NCI-H1436 treated with DMSO at 0.1 percent for 48 hours (cell line): ENCODE measurements at regions not wholly inside any gene's neighbourhood (a gene's known extent, or its start where the extent isn't known, plus 50 kb on each side); places are given as distances from the start of the nearest gene placed in this dataset.
"Not testable (repeated sequence)": the region's sequence is repeated elsewhere in the genome, so short reads cannot be mapped to it uniquely, and the experiment has no call there.

Source experiments
- DNase-seq: peaks from one replicate; lab custom pipeline; 2025; lab: John Stamatoyannopoulos, UW

- no peak for DNase-seq
These were observed 171.8 kb upstream of the ATP5MC3 start for GRCh38 chr2:175353275-175353674.

GRCh38 chr2:175351512-175351911 is 170.0 kb upstream of the ATP5MC3 start:
- DNase-seq = no peak

DNA sequence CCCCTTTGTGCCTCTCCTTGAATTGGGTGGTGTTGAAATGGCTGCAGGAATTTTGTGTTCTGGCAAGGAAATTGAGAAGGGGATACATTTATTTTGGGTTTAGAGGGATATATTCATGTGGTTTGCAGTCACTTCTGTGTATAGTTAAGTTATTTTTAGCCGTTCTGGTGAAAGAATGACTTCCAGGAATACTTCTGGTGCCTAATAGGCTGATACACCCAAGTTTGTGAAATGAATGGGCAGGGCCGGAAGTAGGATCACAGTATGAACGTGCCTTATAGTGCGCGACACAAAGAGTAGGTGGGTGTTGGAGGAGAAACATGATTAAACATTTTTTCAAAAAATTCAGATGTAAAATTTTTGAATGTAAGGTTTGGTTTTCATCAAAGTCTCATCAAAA is 168.6 kb upstream of the ATP5MC3 start:
- DNase-seq = no peak

DNA sequence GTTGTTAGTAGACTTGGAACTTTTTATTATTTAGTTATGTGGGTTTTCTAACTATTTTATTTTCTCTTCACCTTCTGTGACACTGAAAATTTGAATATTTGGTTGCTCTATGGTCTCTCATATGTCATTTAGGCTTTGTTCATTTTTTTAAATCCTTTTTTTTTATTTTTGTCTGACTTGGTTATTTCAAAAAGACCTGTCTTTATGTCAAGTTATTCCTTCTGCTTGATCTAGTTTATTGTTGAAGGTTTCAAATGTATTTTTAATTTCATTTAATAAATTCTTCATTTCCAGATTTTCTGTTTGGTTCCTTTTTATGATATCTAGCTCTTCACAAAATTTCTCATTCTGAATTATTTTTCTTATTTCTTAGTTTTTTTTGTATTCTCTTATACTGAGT is 160.6 kb upstream of the ATP5MC3 start:
- no peak for DNase-seq

DNA sequence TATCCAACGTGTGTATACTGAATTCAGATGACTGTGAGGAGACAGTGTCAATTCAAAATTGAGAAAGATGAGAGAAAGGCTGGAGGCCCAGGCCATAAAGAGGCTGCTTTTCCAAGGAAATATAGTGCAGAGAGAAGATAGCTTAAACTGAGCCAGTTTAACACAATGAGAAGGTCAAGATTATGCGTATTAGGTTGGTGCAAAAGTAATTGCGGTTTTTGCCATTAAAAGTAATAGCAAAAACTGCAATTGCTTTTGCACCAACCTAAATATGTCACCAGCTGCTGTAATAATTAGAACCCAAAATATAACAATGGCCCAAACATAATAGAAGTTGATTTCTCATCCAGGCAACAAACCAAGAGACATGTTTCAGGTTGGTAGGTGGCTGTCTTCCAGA is 148.7 kb upstream of the ATP5MC3 start:
- no peak for DNase-seq

DNA sequence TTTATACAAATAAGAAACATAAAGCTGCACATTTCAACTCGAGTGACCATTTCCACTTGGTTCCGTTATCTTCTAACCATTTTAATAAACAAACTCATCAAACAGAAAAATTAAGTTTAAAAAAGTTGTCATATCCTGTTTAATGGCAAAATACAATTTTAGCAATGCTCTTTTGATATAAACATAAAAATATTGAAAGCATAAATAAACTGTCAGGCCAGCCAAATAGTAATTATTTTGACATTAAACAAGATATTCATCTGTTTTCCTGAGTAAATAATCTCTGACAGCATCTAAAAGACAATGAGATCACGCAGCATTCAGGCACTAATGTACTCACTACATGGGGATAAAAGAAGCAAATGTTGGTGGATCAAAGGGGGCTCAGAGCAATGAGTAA is 145.3 kb upstream of the ATP5MC3 start:
- no peak for DNase-seq

- not testable (repeated sequence) for DNase-seq
These were observed 144.7 kb upstream of the ATP5MC3 start for GRCh38 chr2:175326164-175326563.

GRCh38 chr2:175323162-175323561 is 141.7 kb upstream of the ATP5MC3 start:
- no peak for DNase-seq

DNA sequence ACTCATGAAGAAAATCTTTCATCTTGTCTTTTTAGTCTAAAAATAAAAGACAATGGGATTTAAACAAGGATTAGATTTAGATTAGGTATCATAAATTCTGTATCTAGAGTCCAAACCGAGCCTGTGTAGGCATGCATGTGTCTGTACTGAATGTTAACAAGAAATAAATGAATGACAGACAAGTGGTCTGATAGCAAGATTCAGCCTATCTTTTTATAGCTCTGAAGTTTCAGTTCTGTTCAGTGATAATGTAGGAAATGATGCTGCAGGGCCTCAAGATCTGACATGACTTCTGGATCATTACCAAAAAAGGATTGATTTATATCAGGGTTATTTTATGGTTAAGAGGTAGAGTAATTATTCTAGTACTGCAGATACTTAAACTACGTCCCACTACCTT is 137.0 kb upstream of the ATP5MC3 start:
- no peak for DNase-seq

- no peak for DNase-seq
These were observed 136.2 kb upstream of the ATP5MC3 start for GRCh38 chr2:175317751-175318150.

GRCh38 chr2:175312137-175312536 is 130.6 kb upstream of the ATP5MC3 start:
- no peak for DNase-seq

DNA sequence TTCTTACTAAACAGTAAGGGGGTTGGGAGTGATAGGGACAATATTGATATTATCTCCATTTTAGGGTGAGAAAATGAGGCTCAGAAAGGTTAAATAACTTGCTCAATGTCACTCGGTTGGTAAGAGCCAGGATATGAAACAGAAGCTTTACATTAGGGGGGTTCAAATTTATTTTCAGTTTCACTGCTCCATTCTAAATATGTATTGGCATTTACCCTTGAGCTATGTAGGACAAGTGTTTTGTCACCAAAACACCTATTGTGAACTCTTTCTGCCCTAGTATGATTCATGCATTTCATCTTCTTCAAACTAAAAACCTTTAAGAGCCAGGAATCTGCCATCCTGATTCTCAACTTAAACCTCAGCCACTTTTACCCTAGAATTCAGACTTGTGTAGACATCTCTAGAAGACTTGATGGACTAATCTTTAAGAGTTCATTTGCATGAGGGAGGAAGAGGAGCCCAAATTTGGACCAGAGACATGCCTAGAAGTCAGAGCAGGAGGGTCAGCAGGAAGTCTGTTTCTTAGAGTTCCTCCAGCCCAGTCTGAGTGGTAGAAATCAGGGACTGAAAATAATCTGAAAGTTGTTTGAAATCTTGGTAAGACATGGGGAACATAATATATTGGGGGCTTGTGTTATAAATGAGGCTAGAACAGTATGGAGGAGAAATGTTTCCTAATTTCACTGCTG is 129.4 kb upstream of the ATP5MC3 start:
- no peak for DNase-seq

DNA sequence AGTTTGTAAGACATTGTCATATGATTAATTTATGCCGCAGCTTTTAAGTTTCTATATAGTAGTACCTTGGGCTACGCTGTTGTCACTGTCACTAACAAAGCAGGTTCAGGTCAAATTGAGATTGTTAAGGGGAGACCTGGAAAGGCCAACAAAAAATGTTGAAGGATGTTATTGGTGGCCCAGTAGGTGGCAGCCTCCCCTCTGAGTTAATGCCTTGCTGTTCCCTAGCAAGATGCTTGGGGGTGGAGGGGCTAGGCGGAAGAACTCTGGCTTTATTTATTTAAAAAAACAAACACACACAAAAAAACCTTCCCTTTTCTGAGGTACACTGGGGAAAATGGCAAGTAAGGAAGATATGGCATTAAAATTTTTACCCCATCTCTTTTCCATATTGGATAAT is 128.3 kb upstream of the ATP5MC3 start:
- DNase-seq = peak; percentile 22

DNA sequence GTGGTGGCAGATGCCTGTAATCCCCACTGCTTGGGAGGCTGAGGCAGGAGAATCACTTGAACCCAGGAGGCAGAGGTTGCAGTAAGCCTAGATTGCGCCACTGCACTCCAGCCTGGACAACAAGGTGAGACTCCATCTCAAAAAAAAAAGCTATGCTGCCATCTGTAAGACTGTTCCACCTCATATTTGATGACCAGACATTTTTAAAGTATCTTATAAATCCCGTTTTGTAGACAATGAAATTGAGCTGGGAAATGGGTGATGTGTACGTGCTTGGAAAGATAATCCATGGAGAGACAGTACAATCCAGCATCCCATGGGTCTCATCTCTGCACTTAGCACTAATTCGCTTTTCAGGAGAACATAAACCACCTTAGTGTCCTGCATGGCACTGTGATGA is 126.5 kb upstream of the ATP5MC3 start:
- DNase-seq = no peak

GRCh38 chr2:175304541-175304940 is 123.0 kb upstream of the ATP5MC3 start:
- no peak for DNase-seq

DNA sequence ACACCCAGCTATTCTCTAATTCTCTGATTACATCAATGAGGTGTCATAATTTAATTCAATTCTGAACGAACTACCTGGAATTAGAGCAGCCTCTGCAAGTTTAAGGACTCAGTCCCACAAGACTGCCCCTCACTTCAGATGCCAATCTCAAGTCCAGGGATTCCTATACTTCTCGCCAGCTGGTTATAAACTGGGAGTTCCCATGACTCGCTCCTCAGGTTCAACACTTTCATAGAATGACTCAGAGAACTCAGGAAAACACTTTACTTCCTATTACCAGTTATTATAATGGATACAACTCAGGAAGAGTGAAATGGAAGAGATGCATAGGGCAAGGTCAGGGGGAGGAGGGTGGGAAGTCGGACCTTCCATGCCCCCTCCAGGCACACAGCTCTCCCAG is 112.3 kb upstream of the ATP5MC3 start:
- no peak for DNase-seq

- DNase-seq = no peak
These were observed 111.7 kb upstream of the ATP5MC3 start for GRCh38 chr2:175293195-175293594.

DNA sequence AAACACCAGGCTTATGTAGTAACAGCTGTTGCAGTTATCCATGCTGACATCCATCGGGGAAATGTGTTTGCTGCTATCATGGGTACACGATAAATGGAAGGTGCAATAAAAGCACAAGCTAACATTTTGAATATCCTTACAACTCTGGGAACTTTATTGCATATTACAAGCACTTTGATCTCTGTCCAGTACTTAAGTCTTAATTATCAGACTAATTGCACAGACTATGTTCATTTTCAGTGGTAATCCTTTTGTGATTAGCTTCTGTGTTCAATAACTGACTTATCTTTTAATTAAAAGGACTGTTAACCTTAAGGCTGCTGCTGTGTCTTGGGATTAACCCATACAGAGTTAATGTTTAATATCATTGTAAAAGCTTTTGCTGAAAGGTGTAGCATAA is 101.4 kb upstream of the ATP5MC3 start:
- DNase-seq = no peak

GRCh38 chr2:175282300-175282699 is 100.8 kb upstream of the ATP5MC3 start:
- peak; percentile 66 for DNase-seq

- DNase-seq = no peak
These were observed 96.3 kb upstream of the ATP5MC3 start for GRCh38 chr2:175277772-175278171.

DNA sequence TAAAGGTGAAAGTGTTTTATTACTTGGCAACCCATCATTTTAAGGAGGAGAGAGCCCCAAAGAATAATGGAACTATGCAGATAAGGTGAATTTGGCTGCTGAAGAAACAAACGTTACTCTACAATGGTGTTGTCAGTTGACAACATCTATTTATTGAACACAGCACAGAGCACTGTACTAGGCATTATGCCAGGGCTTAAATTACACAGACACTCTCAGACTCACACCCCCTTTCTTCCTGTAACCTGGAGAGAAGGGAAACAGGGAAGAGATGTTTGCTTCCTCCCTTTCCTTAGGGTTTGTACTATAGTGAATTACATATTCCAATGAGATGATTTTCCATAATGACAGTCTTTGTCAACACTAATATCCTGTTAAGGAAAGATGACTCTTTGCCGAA is 94.0 kb upstream of the ATP5MC3 start:
- DNase-seq = no peak

GRCh38 chr2:175259164-175259563 is 77.7 kb upstream of the ATP5MC3 start:
- no peak for DNase-seq

GRCh38 chr2:175256806-175257585 is 75.5 kb upstream of the ATP5MC3 start:
- DNase-seq = no peak

DNA sequence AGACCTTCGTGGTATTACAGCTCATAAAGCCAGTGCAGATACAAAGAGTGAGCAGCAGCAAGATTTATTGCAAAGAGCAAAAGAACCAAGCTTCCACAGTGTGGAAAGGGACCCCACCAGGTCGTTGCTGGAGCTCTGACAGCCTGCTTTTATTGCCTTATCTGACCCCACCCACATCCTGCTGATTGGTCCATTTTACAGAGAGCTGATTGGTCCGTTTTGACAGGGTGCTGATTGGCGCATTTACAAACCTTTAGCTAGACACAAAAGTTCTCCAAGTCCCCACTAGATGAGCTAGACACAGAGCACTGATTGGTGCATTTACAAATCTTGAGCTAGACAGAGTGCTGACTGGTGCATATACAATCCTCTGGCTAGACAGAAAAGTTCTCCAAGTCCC is 74.9 kb upstream of the ATP5MC3 start:
- DNase-seq = not testable (repeated sequence)
